KBM-7 (cell line): ENCODE measurements at regions not wholly inside any gene's neighbourhood (a gene's known extent, or its start where the extent isn't known, plus 50 kb on each side); places are given as distances from the start of the nearest gene placed in this dataset.

Experiments used
- DNase-seq: peaks from one replicate; pipeline ENCODE4 v3.0.0-alpha.2; 2015
- in situ Hi-C: fragments of 300-500 bp; cut with MboI; formaldehyde crosslinking; loops from 2 replicates; pipeline ENCODE4 v1.14.3; 2020; ENCODE audit warnings: low sequenced_read_pairs, low pct_unique_long_range_greater_than_20kb, mixed read lengths

DNA sequence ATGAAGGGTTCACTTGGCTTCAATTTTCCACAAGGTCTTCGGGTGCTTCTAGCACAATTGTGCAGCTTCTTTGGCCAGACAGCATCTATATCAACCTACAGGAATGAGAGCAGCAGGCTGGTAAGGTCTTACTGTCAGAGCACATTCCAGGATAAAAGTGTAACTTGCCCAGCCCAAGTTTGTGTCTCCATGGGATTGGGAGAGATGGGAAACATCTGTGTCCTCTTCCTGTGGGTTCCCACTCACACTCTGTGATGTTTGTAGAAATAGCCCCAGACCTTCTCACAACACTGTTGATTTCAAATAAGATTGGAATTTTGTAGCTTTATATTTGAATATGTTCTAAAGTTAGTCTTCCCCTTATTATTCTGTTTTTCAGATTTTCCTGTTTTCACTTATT lies 83.4 kb upstream of the RGS17 start:
- no peak for DNase-seq
- in situ Hi-C loops: no loop called here

- peak; percentile 70 for DNase-seq
- in situ Hi-C loops: no loop called here
Observed at GRCh38 chr6:153210083-153210482, 79.0 kb upstream of the RGS17 start.

DNA sequence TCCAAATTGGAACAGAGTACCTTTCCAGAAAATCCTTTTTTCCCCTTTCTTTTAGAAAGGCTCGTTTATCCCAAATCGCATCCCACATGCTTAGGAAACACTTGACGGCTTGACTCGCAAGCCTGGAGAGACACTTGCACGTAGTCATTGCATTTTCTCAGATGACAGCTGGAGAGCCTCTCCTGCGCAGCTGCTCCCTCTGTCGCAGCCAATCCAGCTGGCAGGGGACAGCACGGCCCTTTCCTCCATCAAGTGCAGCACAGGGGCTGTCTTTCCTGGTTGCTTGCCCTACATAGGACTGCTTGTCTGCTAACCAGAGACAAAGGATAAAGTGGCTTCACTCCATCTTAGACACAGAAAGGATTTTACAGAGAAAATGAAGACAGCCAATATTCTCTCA lies 77.6 kb upstream of the RGS17 start:
- DNase-seq: no peak
- in situ Hi-C loops: no loop called here

DNA sequence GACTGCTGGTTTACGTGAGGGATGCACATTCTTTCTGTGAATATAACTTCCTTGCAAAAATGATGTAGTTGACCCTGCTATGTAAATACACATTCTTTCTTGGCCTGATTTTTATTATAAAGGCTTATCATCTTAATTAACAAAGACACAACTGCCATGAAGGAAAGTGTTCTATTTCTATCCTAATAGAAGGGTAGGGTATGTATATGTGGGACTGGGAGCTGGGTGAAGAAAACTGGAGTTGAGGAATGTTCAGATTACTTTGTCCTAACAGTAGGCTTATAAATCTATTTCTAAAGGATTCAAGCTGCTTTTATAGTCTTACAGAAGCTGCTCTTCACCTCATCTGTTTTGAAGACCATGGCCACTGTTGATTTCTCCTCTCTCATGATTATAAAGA lies 76.5 kb upstream of the RGS17 start:
- in situ Hi-C loops: no loop called here
- DNase-seq: no peak

GRCh38 chr6:153207006-153207405 lies 75.9 kb upstream of the RGS17 start:
- in situ Hi-C loops: no loop called here
- no peak for DNase-seq

GRCh38 chr6:153192943-153193885 lies 62.1 kb upstream of the RGS17 start:
- in situ Hi-C loops: no loop called here
- DNase-seq: no peak

- in situ Hi-C loops: no loop called here
- DNase-seq: no peak
Observed at GRCh38 chr6:153183925-153184324, 52.8 kb upstream of the RGS17 start.
